Tongue (tissue), 1 donor: ENCODE measurements at regions not wholly inside any gene's neighbourhood (a gene's known extent, or its start where the extent isn't known, plus 50 kb on each side); places are given as distances from the start of the nearest gene placed in this dataset.

ENCODE experiments used
- DNase-seq: peaks from one replicate; pipeline ENCODE4 v3.0.0-alpha.2; 2015

DNA sequence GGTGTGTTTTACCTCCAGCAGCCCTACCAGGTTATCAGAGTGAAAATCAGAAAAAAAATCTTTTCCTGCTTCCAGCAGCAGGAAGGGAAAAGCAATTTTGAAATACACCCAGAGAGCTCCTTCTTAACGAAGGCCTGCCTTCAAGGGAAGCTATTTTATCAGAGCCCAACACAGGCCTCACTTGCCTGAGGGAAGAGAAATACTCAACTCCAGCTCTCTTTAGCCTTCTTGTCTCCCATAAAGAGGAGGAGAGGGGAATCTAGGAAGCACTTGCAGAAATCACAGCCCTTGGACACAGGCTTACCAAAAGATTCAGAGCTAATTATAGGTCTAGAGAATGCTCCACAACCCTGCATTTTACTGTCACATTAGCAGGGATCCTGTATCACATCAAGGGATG is 896.1 kb upstream of the CNTNAP5 start:
- no peak for DNase-seq

DNA sequence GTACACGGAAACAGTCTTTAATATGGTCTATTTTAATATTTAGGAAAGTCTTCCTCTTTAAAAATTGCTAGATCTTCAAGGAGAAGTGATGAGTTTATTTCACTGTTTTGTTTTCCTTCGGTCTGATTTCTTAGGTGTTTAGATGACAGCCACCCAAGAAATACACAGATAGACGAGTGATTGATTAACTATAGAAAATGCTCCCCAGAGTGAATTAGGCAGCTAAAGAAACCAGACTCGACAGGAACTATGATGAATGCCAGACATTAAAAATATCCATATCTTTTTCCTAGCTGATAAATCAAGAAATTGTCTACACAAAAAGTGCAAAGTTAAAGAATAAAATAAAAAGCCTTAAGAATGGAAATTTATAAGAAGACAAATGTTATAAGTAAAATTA is 888.7 kb upstream of the CNTNAP5 start:
- DNase-seq, result no peak

DNA sequence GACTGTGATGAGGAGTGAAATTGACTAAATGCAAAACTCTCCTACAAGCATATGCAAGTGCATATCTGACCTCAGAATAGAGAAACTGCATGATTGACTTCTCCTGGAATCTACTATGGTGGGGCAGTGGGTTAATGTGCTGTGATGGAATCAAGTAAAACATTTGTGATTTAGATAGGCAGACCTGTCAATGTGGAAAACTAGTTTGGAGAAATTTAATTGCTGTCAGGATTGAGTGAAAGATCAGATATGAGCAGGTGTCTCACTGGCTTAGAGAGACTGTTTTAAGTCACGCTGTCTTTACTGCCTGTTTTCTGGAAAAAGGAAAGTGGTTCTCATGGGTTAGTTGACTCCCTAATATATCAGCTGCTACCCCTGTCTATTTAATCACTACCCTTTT is 881.0 kb upstream of the CNTNAP5 start:
- no peak for DNase-seq

DNA sequence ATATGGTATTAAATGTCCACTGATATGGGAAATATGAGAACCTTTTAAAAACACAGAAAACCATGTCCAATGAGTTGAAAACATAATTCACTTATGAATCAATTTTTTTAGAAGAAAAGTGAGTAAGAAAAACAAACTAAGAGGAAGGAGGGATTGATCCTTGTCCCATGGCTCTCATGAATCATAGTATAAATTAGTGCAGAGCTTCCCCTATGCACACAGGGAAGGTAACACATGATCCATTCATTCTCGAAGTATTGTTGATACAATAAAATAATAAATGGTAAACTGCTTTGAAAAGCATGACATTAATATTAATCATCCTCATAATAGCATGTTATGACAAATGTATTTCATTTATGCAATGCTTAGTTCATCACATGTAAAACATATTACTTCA is 872.0 kb upstream of the CNTNAP5 start:
- DNase-seq, result no peak

DNA sequence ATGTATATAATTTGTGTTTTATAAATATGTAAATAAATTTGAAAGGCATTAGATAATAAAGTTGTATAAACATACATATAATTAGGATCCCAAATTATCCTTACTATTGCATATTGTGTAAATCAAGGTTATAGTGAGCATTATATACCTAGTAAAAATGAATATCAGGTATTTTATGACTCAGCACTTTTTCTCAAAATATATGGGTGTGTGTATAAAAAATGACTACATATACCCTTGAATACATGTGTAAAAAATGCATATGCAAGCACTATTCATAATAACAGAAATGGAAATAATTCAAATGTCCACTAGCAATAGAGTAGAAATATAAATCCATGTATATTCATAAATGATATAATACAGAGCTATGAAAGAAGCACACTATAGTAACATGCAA is 870.9 kb upstream of the CNTNAP5 start:
- no peak for DNase-seq

DNA sequence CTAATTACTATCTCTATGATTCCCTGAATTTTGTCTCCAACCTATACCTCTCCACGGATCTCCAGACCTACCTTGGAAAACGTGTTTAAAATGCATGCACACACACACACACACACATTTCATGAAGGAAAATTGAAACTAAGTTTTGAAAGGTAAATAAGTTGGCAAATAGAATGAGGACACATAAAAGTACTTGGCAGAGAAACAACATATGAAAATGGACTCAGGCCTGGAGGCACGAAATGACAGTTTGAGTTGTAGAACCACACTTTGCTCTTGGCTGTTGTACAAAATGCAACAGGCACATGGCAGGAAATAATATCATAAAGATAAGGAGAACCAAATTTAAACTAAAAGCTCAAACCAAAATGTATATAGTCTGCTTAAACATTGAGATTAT is 868.1 kb upstream of the CNTNAP5 start:
- DNase-seq, result no peak

DNA sequence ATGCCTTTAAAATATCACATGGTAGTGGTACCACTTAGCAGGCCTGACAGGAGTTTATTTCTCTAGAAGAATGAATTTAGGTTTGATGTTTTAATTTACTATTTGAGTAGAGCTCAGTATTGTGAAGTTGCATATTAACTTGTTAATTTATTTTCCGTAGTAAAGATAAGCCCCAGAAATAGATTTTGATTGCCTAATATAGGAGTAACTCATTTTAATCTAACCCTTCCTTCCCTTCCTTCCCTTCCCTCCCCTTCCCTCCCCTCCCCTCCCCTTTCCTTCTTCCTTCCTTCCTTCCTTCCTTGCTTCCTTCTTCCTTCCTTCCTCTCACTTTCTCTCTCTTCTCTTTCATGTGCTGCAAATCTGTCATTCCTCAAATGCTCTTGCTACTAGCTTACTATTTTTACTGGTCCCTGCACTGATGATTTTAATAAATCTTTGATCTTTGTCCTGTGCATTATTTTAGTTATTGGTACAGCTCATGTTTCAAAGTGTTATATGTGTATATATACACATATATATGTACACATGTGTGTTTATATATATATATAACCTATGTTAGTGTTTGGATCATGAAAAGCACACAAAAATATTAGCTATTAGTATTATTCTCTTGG is 862.6 kb upstream of the CNTNAP5 start:
- DNase-seq, result no peak

DNA sequence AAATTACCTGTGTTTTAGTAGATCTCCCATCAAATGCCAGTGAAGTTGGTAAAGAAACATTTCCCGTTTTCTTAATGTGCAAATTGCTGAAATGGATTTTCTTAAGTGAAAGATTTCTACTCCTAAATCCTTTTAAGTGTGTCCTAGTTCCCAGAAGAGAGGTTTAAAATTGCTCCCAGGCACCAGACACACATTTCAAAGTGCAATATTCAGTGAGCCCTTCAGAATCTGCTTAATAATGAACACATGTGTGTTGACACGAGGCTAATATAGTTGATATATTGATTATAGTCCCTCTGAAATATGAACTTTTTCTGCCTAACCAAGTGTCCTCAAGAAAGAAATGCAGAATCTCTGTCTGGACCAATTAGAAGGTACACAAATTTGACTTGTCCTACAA is 861.7 kb upstream of the CNTNAP5 start:
- no peak for DNase-seq

DNA sequence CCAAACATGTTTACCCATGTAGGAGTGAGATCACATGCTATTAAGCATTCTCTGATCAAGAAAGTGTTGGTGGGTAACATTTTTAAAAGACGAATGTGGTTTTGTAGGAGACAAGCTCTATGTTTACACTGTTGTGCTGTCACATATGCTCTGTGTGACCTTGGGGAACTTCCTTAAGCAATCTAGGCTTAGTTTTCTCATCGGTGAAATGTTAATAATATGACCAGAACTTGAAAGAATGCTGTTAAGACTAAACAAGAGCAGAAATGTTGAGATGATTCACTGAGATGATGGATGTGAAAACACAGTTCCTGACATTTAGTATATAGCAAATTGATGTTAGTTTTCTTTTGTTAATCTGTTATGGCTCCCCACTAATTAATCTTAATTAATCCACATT is 860.9 kb upstream of the CNTNAP5 start:
- no peak for DNase-seq

DNA sequence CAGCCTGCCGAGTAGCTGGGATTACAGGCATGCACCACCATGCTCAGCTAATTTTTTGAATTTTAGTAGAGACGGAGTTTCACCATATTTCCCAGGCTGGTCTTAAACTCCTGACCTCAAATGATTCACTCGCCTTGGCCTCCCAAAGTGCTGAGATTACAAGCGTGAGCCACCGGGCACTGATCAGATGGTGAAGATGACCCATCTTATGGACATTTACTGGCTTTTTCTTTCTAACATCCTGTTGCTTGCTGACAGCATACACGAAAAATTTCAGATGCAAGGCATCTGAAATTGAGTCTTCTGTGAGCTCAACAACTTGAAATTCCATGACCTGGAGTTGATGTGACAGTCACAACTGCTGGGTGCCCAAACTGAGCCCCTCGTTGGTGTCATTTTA is 859.5 kb upstream of the CNTNAP5 start:
- DNase-seq, result no peak

DNA sequence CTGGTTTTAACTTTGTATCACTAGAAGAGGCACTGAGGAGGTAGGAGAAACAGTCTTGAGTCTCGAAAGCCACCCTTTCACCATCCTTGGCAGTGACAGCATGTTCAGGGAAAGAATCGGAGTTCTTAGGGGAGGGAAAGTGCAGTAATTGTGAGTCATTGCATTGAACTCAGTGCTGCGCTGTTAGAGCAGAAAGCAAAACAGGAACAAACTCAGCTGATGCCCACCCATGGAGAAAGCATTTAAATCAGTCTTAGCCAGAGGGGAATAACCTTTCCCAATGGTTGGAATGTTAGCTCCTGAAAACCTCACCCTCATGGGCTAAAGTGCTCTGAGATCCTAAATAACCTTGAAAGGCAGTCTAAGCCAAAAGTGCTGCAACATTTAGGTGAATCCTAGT is 845.6 kb upstream of the CNTNAP5 start:
- no peak for DNase-seq

DNA sequence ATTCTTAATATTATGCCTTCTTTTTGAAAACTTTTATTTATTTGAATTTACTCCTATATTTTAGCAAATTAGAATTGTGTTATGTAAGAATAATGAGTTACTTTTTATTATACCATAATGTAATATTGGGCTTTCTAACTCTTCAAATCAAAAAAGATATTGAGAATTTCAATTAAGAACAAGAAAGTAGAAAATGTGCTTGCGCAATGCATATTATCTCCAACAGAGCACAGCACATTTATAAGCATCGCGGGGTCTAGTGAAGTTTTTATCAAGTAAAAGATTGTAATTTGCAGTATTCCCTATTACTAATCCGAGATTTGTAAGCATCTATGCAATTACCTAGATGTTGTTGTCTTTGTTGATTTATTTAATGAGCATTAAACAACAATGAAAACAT is 829.1 kb upstream of the CNTNAP5 start:
- DNase-seq, result no peak

DNA sequence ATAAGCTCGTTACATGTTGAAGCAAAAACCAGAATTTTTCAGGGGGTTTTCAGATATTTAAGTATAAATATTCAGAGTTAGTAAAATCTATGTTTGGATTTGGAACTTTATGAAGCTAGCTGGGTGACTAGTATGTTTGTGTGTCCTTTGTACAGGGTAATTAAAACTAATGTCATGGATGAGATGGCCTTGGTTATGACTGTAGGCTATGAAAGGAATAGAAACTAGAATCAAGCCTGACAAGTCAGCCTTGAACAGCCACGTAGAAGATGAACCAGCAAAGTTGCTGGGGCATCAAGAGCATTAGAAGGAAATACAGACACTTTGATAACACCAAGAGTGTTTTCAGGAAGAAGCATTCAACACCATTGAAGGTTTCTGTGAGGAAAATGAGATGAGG is 825.1 kb upstream of the CNTNAP5 start:
- DNase-seq, result no peak

DNA sequence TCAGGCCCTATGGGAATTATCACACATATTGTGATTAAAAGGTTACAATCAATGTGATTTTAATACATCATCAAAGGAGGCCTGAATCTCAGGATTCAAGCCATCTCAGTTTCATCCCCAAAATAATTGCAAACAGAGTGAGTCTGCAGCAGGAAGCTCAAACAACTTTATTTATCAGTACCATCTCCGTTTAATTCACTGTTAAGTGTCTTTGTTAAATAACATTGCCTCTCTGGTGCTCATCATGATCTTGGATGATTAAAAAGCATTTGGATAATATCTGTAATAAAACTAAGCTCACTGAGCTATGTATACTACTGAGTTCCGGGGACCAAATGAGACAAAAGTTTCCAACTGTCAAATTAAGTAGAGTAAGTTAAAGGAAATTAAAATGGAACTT is 817.8 kb upstream of the CNTNAP5 start:
- DNase-seq, result no peak

DNA sequence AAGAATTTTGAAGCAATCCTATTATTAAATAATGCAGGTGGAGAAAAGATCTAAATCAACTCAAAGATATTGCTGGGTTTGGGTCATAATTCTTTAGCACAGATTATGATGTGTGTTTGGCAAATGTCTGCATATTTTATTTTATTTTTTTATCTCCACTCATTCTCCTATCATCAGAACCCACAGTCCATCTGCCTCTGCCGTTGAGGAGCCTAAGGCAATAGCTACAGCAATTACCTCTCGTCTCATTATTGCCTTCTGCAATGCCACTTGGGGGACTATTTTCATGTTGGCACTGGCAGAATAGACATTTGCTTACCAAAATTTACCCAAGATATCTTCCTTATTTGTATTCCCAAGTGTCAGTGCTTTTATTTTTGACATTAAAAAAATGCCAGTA is 815.9 kb upstream of the CNTNAP5 start:
- DNase-seq, result no peak

DNA sequence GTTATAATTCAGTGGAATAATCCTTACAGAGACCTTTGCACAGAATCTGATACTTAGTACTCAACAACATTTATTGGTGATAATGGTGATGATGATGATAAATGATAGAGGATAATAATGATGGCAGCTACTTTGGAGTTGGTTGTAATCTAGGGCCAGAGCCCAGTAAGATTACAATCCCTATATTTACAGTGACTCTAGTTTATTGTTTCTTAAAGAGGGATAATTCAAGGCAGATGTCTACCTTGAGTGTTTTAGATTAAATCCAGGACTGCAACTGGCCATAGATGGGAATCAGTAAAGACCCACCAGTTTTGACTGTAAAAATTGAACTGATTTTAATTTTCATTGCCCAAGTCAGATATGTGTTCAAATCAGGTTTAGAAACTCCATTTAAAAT is 813.9 kb upstream of the CNTNAP5 start:
- no peak for DNase-seq

DNA sequence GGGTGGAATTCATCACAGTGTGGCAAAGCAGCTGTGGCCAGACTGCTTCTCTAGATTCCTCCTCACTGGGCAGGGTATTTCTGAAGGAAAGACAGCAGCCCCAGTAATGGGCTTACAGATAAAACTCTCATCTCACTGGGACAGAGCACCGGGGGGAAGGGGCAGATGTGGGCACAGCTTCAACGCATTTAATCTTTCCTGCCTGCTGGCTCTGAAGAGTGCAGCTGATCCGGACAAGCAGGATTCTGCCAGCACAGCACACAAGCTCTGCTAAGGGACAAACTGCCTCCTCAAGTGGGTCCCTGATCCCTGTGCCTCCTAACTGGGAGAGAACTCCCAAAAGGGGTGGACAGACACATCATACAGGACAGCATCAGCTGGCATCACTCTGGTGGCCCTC is 779.9 kb upstream of the CNTNAP5 start:
- no peak for DNase-seq

DNA sequence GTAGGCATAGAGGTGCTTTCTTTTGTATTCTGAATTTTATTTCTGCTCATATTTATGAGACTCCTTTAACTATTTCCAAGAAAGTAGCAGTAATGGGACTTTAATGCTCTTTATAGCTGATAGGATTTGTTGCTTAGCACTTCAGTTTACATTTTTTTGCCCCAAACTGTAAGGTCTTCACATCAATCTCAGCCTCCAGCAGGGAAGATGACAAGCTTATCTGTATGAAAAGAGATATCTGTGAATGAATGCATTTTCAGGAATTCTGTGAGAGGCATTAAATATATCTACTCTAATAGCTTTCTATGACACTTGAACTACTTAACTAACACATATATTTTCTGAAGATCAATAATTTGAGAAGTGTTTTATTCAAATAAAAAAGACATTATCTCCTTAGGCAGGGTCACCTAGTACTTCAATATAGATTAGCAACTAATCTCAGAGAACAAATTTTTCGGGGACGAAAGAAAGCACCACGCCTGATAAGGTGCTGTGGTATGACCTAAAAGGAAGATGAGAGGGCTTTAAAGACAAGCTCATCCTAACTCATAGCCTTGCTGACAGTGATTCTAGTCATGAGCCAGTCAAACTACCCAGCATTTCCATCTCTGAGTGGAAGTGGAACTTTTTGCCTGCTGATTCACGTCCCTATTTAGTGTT is 766.1 kb upstream of the CNTNAP5 start:
- no peak for DNase-seq

DNA sequence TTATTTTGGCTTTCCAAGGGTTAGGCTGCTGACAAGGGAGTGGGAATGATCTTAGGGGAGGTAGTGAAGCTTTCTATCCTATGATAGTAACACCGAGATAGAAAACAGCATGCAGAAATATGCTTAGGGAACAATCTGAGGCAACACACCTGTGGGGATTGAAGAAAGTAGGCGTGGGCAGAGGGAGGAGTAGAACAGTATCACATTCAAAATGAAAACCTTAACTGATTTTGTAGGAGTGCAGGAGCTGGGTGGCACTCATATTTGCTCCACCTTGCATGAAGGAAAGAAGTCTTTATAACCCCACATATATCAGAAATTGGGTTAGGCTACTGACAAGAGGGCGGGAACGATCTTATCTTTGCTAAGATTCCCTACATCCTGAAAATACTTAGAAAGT is 762.2 kb upstream of the CNTNAP5 start:
- no peak for DNase-seq

DNA sequence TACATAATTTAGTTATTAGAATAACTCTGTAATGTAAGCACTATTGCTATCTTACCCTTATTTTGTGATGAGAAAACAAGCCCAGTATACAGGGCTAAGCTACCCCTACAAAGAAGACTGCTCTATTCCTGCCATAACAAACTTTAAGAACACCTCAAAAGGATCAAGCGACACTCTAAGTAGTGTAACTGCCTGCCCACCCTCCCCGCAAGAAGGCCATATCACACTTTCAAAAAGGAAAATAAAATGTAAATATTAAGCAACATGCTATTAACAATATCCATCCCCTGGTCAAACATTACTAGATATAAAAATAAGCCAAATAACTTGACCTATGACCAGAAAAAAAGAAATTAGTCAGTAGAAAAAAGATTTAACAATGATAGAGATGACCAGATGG is 741.7 kb upstream of the CNTNAP5 start:
- no peak for DNase-seq

DNA sequence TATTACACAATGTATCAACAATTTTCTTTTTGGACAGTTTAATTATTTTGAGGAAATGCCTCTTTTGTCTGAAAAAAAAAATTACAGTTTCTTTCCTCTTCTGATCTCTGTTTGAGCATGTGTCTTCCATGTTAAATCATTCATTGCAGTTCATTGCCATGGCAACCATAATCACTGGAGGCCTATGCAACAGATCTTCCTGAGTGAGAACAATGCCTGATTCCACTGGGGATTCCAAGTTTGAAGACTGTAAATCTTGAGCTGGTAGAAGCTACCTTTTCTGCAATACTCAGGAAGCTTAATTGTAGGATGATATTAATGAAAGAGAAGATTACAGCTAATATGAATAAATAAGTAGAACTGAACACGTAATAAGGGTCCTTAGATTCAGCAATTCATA is 721.4 kb upstream of the CNTNAP5 start:
- DNase-seq, result no peak
